Activated CD4-positive, alpha-beta T cell treated with anti-CD3 and anti-CD28 coated beads for 36 hours (primary cell): ENCODE measurements at regions not wholly inside any gene's neighbourhood (a gene's known extent, or its start where the extent isn't known, plus 50 kb on each side); places are given as distances from the start of the nearest gene placed in this dataset.

Experiments used
- ATAC-seq: fragments of 200-7000 bp; cut with Tn5 transposase; one replicate; pipeline ENCODE4 v1.10.0; 2021; ENCODE audit warnings: mild to moderate bottlenecking, moderate library complexity
- CTCF ChIA-PET: fragments of 350-600 bp; sonication (Branson Sonifier 250); formaldehyde crosslinking; loops from one replicate; lab custom pipeline; 2021; ENCODE audit warnings: antibody characterized with exemption; lab: Charles Lee
- POLR2A ChIA-PET: fragments of 350-600 bp; sonication (Branson Sonifier 250); formaldehyde crosslinking; loops from one replicate; lab custom pipeline; 2021; ENCODE audit warnings: antibody characterized with exemption, inconsistent platforms; lab: Charles Lee
- DNase-seq: peaks from one replicate; pipeline ENCODE4 v3.0.0-alpha.2; 2020
- H3K27ac Mint-ChIP-seq: one replicate; pipeline ENCODE4 v1.8.0; 2021; ENCODE audit warnings: mixed read lengths
- H3K27me3 Mint-ChIP-seq: one replicate; pipeline ENCODE4 v1.8.0; 2021; ENCODE audit warnings: mixed read lengths
- H3K36me3 Mint-ChIP-seq: one replicate; pipeline ENCODE4 v1.8.0; 2021; ENCODE audit warnings: low read depth, mixed read lengths
- H3K4me1 Mint-ChIP-seq: one replicate; pipeline ENCODE4 v1.8.0; 2021; ENCODE audit warnings: mixed read lengths
- H3K4me3 Mint-ChIP-seq: one replicate; pipeline ENCODE4 v1.8.0; 2021; ENCODE audit warnings: mild to moderate bottlenecking, moderate library complexity, mixed read lengths
- H3K9me3 Mint-ChIP-seq: one replicate; pipeline ENCODE4 v1.8.0; 2021; ENCODE audit warnings: low read depth, mixed read lengths
- intact Hi-C, 2 experiments: fragments of 100-400 bp; cut with DNase I in 1 of 2; cut with micrococcal nuclease in 1 of 2; formaldehyde crosslinking; loops; one replicate each; pipeline versions ENCODE4 v1.14.2 to v1.15.1; 2022 to 2024; cut with DNase I, micrococcal nuclease

DNA sequence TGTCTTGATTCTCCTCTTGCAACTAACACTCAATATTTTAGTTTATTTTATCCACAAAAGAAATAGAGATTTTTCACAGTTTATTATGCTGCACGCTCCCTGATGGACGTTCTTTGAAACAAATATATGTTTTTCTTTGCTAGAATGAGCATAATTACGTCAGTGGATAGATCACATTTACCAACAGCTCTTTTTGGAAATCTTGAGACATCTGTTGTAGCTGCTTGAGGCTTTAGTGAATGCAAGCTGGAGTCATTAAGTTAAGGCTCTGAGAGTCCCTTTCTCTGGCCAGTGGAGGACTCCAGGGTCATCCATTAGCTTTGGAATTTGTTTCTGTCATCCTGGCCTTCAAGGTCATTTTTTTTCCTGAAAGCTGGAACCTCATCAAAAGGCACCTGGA is 405.6 kb upstream of the TMEM132C start:
- POLR2A ChIA-PET, result no interaction called here

DNA sequence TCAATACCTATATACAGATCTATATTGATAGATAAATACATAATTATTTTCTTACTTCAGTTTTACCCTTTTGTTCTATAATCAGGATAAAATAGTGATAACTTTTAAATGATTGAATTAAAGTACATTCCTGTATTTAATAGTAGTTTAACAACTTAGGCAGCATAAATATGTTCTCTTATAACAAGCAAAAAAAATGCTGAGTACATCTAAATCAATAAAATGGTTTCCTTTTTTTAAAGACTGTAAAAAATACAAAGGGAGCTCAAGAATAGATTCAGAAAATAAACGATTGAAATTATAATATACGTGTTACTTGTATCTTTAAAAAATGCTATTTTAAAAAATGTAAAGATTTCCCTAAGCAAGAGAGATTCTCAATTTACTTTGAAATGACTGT is 393.7 kb upstream of the TMEM132C start:
- Mint-ChIP-seq H3K36me3 (no peaks in the 10 kb centered on the region), H3K27me3 (no peaks in the 10 kb centered on the region), H3K27ac (no peak overlapping the region), H3K4me3 (no peak overlapping the region), H3K9me3 (peaks cover 13% of the 10 kb centered on the region), H3K4me1 (no peaks in the 10 kb centered on the region)
- CTCF ChIA-PET, result no interaction called here
- ATAC-seq, result no peak
- no peak for DNase-seq
- intact Hi-C loops, result no loop called here
- POLR2A ChIA-PET, result no interaction called here

More for the DNA sequence above, 405.6 kb upstream of the TMEM132C start:
- Mint-ChIP-seq H3K4me3 (no peak overlapping the region), H3K27me3 (peaks cover 2% of the 10 kb centered on the region), H3K27ac (no peak overlapping the region), H3K9me3 (peaks cover 11% of the 10 kb centered on the region), H3K4me1 (no peaks in the 10 kb centered on the region), H3K36me3 (no peaks in the 10 kb centered on the region)
- CTCF ChIA-PET, result no interaction called here
- DNase-seq (no peak), ATAC-seq (no peak)
- intact Hi-C loops, result no loop called here

DNA sequence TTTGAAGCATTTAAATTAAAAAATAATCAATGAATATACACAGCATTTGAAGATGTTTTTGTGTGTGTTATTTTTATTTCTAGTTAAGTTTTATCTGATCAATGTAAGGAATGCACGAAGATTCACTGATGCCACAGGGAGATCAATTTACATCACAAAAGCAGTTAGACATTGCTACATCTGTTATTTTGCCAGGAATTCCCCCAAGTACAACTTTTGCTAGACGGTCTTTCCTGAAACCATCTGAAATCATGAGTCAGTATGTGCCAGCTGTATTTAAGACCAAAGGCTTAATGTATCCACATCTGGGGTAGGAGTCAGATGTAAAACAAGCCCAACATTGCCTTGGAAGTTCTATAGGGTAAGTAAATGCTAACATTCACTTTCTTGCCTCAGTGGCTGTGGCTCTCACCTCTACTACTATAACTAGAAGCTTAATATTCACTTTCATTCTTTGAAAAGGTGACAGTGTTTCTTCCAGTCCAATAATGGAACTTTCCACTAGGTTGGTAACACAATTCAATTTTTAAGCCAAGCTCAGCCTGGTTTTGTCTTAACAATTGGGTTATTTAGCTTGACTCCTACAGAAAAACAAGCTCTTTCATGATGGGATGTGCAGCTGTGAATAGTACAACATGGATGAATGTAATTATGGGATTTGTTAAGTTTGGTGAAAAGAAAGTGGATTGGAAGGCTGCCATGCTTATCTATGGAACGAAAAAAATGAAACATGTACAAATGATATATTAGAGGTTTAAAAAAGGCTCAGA is 385.4 kb upstream of the TMEM132C start:
- no peak for ATAC-seq
- H3K36me3 Mint-ChIP-seq, result no peaks in the 10 kb centered on the region
- H3K27me3 Mint-ChIP-seq, result no peaks in the 10 kb centered on the region
- DNase-seq, result no peak
- H3K4me3 Mint-ChIP-seq, result no peak overlapping the region
- H3K4me1 Mint-ChIP-seq, result no peaks in the 10 kb centered on the region
- H3K9me3 Mint-ChIP-seq, result peaks cover 10% of the 10 kb centered on the region
- ChIA-PET POLR2A (no interaction called here), CTCF (no interaction called here)
- H3K27ac Mint-ChIP-seq, result no peak overlapping the region
- intact Hi-C loops, result no loop called here

DNA sequence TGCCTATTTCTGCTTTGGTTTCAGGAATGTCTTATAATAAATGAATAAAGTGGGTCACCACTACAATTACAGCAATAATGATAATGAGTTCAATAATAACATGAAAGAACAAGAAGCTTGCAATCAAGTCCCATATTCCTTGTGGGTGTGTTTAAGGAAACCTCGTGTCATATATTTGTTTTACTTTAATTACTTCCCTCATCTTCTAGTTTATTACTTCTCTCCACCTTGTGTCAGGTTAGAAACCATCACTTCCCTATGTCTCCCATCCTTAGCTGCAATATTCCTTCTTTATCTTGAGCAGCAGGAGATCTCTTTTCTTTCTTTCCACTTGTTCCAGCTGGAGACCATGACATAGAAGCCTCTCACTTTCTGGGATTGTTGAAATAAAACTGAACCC is 384.0 kb upstream of the TMEM132C start:
- Mint-ChIP-seq H3K4me1 (no peaks in the 10 kb centered on the region), H3K27ac (no peak overlapping the region), H3K27me3 (no peaks in the 10 kb centered on the region), H3K4me3 (no peak overlapping the region), H3K9me3 (peaks cover 6% of the 10 kb centered on the region), H3K36me3 (no peaks in the 10 kb centered on the region)
- POLR2A ChIA-PET, result no interaction called here
- CTCF ChIA-PET, result no interaction called here
- ATAC-seq (no peak), DNase-seq (no peak)
- intact Hi-C loops, result no loop called here

DNA sequence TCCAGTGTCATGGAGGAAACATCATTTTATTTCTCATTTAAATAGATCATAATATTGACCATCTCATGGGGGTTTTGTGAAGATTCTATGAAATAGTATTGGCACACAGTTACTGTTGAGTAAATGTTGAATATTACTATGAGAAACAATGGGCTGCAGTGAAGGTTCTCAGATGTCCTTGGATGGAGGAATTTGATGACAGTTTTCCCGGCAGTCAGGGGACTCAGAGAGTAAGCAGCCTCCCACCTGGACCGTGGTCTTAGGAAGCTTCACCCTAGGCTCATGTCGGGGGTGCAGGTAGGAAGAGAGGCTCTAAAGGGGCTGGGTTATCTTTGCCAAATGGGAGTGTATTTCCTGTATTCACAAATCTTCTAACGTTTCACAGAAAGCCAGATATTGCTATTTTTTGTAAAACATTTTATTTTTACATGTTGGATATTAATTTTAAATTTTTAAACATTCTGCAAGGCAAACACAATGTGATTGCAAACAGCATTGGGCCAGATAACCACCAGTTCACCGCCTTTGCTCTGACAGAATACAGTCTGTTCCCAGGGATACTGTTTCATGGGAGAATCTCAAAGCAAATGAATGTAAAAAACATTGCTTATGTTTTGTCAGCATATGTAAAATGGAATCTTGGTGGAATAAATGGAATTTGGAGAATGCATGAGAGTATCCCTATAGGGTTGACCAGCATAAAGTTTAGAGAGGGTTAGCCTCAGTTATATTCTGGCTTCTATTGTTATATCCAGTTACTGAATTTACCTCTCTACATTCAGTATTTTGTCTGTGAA is 380.8 kb upstream of the TMEM132C start:
- CTCF ChIA-PET, result no interaction called here
- intact Hi-C loops, result no loop called here
- POLR2A ChIA-PET, result no interaction called here
- DNase-seq (no peak), ATAC-seq (no peak)
- no peak overlapping the region for H3K27ac Mint-ChIP-seq
- H3K9me3 Mint-ChIP-seq, result peaks cover 3% of the 10 kb centered on the region
- no peak overlapping the region for H3K4me3 Mint-ChIP-seq
- no peaks in the 10 kb centered on the region for H3K4me1 Mint-ChIP-seq
- no peaks in the 10 kb centered on the region for H3K27me3 Mint-ChIP-seq
- no peaks in the 10 kb centered on the region for H3K36me3 Mint-ChIP-seq

- Mint-ChIP-seq H3K9me3 (peaks cover 3% of the 10 kb centered on the region), H3K27me3 (no peaks in the 10 kb centered on the region), H3K4me1 (no peaks in the 10 kb centered on the region), H3K4me3 (no peak overlapping the region), H3K36me3 (no peaks in the 10 kb centered on the region), H3K27ac (no peak overlapping the region)
- DNase-seq, result no peak
- ChIA-PET CTCF (no interaction called here), POLR2A (no interaction called here)
- ATAC-seq, result no peak
- intact Hi-C loops, result no loop called here
Observed at GRCh38 chr12:127886827-127887226, 380.1 kb upstream of the TMEM132C start.

- DNase-seq (no peak), ATAC-seq (no peak)
- CTCF ChIA-PET, result no interaction called here
- intact Hi-C loops, result no loop called here
- Mint-ChIP-seq H3K27ac (no peak overlapping the region), H3K4me3 (no peak overlapping the region), H3K36me3 (no peaks in the 10 kb centered on the region), H3K4me1 (no peaks in the 10 kb centered on the region), H3K9me3 (no peaks in the 10 kb centered on the region), H3K27me3 (no peaks in the 10 kb centered on the region)
- POLR2A ChIA-PET, result no interaction called here
Observed at GRCh38 chr12:127888943-127889719, 377.8 kb upstream of the TMEM132C start.

DNA sequence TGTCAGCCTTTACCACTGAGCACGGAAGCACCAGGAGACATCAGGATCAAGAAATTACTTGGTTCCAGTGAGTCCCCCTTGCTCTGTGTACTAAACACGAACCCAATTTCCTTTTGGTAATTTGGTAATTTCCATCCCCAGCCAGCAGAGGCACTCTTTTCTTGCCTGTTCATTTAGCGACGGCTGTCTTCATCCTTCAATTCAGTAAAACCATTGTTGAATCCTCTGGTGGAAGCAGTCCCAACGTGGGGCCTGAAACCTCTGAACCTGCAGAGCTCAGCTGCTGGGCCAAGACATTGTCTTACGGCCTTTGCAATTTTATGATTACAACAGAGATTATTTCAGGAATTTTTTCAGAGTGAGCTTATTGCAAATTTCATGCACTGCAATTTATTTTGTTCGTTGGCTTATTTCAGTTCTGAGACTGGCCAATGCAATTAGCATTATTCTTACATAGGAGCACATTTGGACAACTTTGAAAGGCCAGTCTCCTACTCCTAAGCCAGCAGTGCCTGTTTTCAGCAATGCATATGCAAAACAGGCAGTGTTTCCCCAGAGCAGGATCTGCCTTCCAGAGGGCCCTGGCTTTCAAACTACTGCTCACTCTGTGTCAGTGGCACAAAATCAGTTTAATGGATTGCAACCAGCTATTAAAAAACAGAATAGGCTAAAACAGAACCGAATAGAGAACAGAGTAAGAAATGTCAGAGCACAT is 372.9 kb upstream of the TMEM132C start:
- no peaks in the 10 kb centered on the region for H3K4me1 Mint-ChIP-seq
- no peak for DNase-seq
- no peak overlapping the region for H3K4me3 Mint-ChIP-seq
- no peaks in the 10 kb centered on the region for H3K27me3 Mint-ChIP-seq
- no peaks in the 10 kb centered on the region for H3K9me3 Mint-ChIP-seq
- ATAC-seq, result no peak
- intact Hi-C loops, result no loop called here
- no peak overlapping the region for H3K27ac Mint-ChIP-seq
- ChIA-PET POLR2A (no interaction called here), CTCF (no interaction called here)
- H3K36me3 Mint-ChIP-seq, result no peaks in the 10 kb centered on the region

DNA sequence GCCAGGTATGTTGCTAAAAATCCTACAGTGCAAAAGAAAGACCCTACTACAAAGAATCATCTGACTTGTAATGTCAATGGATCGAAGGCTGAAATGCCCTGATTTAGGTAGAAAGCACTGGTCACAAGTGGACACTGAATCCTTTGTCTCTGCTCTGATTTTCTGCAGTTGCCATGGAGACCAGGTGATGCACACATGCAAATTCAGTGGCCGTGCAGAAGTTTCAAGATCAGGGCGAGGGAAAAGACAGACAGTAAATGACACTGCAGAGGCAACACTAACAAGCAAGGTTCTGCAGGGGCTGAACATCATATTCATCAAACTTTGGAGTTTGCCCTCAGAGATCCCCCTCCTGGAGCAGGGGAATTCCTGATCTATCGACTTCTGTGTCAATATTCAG is 370.3 kb upstream of the TMEM132C start:
- ChIA-PET POLR2A (no interaction called here), CTCF (no interaction called here)
- Mint-ChIP-seq H3K9me3 (no peaks in the 10 kb centered on the region), H3K27ac (no peak overlapping the region), H3K36me3 (no peaks in the 10 kb centered on the region), H3K4me1 (no peaks in the 10 kb centered on the region), H3K27me3 (no peaks in the 10 kb centered on the region), H3K4me3 (no peak overlapping the region)
- intact Hi-C loops, result no loop called here
- DNase-seq (no peak), ATAC-seq (no peak)

DNA sequence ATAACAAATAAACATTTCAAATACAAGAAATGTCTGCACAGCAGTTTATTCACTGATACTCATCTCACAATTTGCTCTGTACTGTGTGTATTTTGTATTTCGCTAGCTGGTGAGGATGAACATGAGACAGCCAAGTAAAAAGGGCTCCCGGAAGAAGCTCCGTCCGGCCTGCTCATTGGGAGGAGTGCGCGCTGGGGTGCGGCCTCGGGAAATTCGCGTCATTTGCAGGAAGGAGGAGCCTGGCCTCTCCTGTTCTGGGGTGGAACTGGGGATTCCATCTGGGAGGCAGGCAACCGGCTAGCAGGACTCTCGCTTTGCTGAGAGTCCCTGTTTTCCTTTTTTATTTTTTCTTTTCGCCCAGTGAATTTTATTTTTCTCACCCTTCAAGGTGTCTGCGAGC is 368.4 kb upstream of the TMEM132C start:
- ChIA-PET CTCF (no interaction called here), POLR2A (no interaction called here)
- Mint-ChIP-seq H3K27ac (no peak overlapping the region), H3K27me3 (no peaks in the 10 kb centered on the region), H3K4me1 (no peaks in the 10 kb centered on the region), H3K36me3 (no peaks in the 10 kb centered on the region), H3K4me3 (no peak overlapping the region), H3K9me3 (no peaks in the 10 kb centered on the region)
- intact Hi-C loops, result no loop called here
- ATAC-seq (no peak), DNase-seq (no peak)

DNA sequence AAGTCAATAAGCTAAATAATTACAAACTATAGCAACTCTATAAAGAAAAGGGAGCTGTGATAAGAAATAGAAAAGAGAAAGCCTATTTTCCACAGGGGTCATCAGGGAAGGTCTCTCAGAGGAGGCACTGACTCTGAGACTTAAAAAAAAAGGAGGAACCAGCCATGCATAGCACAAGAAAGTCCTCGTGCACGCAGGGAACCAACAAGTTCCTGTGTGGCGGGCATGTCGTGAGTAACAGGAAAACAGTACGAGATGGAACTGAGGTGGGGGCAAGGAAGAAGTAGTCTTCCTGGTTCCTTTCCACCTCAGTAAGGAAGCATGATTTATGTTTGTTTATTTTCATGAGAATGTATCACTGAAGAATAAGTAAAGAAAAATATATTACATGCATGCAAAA is 367.0 kb upstream of the TMEM132C start:
- Mint-ChIP-seq H3K36me3 (no peaks in the 10 kb centered on the region), H3K4me3 (no peak overlapping the region), H3K27ac (no peak overlapping the region), H3K4me1 (no peaks in the 10 kb centered on the region), H3K9me3 (peaks cover 5% of the 10 kb centered on the region), H3K27me3 (no peaks in the 10 kb centered on the region)
- intact Hi-C loops, result no loop called here
- CTCF ChIA-PET, result no interaction called here
- ATAC-seq (no peak), DNase-seq (no peak)
- POLR2A ChIA-PET, result no interaction called here
